ENCODE measurements at regions not wholly inside any gene's neighbourhood (a gene's known extent, or its start where the extent isn't known, plus 50 kb on each side); places are given as distances from the start of the nearest gene placed in this dataset.

- DNase-seq, result no peak
- H3K27ac ChIP-seq, result peak overlapping the region; percentile 35 to 91 (median 78)
- no peaks in the 10 kb centered on the region for H3K9me3 ChIP-seq
- H3K4me3 ChIP-seq, result no peak overlapping the region
- intact Hi-C loops (cut with DNase I), result loop anchor here in 2 of 10 donors (5.0 kb wide), 2 partner anchors 34 to 61 kb away; no protein-coding TSS in a partner anchor
- WGBS, 4 donors, result 59 to 75% (median 72%) methylated on average over 3 of the region's 3 CpGs
- no peaks in the 10 kb centered on the region for H3K36me3 ChIP-seq
- peaks cover 0 to 17% (median 9%) of the 10 kb centered on the region in 12 donors for H3K4me1 ChIP-seq
- H3K27me3 ChIP-seq, result no peaks in the 10 kb centered on the region
- ATAC-seq, result peak in 1 of 4 donors; percentile 11
- TF ChIP-seq CTCF (IDR thresholded peaks at IDR 0.05) (no peak), POLR2A (IDR thresholded peaks at IDR 0.05) (no peak)
Observed at GRCh38 chr5:71892641-71893365, 173.7 kb downstream of the CARTPT start.

GRCh38 chr5:71893451-71893850 lies 174.4 kb downstream of the CARTPT start:
- peaks cover 0 to 17% (median 9%) of the 10 kb centered on the region in 12 donors for H3K4me1 ChIP-seq
- no peaks in the 10 kb centered on the region for H3K27me3 ChIP-seq
- intact Hi-C loops (cut with DNase I), result loop anchor here in 2 of 10 donors (5.0 kb wide), 2 partner anchors 34 to 61 kb away; no protein-coding TSS in a partner anchor
- H3K4me3 ChIP-seq, result no peak overlapping the region
- ATAC-seq, result no peak
- no peak for DNase-seq
- H3K27ac ChIP-seq, result peak overlapping the region in 6 of 12 donors; percentile 74 to 91 (median 82)
- no peak for TF ChIP-seq CTCF (IDR thresholded peaks at IDR 0.05)
- TF ChIP-seq POLR2A (IDR thresholded peaks at IDR 0.05), result no peak
- 71 to 96% (median 94%) methylated on average over 3 of the region's 3 CpGs for WGBS, 4 donors
- no peaks in the 10 kb centered on the region for H3K9me3 ChIP-seq
- H3K36me3 ChIP-seq, result no peaks in the 10 kb centered on the region

GRCh38 chr5:71894091-71894490 lies 175.0 kb downstream of the CARTPT start:
- TF ChIP-seq CTCF (IDR thresholded peaks at IDR 0.05), result no peak
- TF ChIP-seq POLR2A (IDR thresholded peaks at IDR 0.05), result no peak

GRCh38 chr5:71895546-71895945 lies 176.5 kb downstream of the CARTPT start:
- DNase-seq, result no peak
- Histone ChIP-seq H3K9me3 (no peaks in the 10 kb centered on the region), H3K4me3 (no peak overlapping the region), H3K4me1 (peaks cover 0 to 17% (median 10%) of the 10 kb centered on the region in 12 donors), H3K36me3 (no peaks in the 10 kb centered on the region), H3K27ac (no peak overlapping the region), H3K27me3 (no peaks in the 10 kb centered on the region)
- 59 to 73% (median 66%) methylated on average over 1 of the region's 1 CpG for WGBS, 4 donors
- TF ChIP-seq POLR2A (IDR thresholded peaks at IDR 0.05), result no peak
- no peak for TF ChIP-seq CTCF (IDR thresholded peaks at IDR 0.05)
- intact Hi-C loops (cut with DNase I), result no loop called here
- ATAC-seq, result no peak

More at GRCh38 chr5:71894091-71894490, 175.0 kb downstream of the CARTPT start:
- 44 to 59% (median 58%) methylated on average over 3 of the region's 3 CpGs for WGBS, 4 donors
- Histone ChIP-seq H3K27ac (no peak overlapping the region), H3K4me1 (peaks cover 0 to 17% (median 9%) of the 10 kb centered on the region in 12 donors), H3K27me3 (no peaks in the 10 kb centered on the region), H3K36me3 (no peaks in the 10 kb centered on the region), H3K9me3 (no peaks in the 10 kb centered on the region), H3K4me3 (no peak overlapping the region)
- DNase-seq, result no peak
- no peak for ATAC-seq
- intact Hi-C loops (cut with DNase I), result loop anchor here in 2 of 10 donors (5.0 kb wide), 2 partner anchors 33 to 62 kb away; no protein-coding TSS in a partner anchor
